IPS-20b (cell line): ENCODE measurements at regions not wholly inside any gene's neighbourhood (a gene's known extent, or its start where the extent isn't known, plus 50 kb on each side); places are given as distances from the start of the nearest gene placed in this dataset.
"Not testable (repeated sequence)": the region's sequence is repeated elsewhere in the genome, so short reads cannot be mapped to it uniquely, and the experiment has no call there.

ENCODE experiments used
- H3K27ac ChIP-seq: one replicate; pipeline ENCODE4 v1.5.1; 2013; ENCODE audit warnings: low read length
- H3K27me3 ChIP-seq: 2 replicates; pipeline ENCODE4 v1.6.1; 2013; ENCODE audit warnings: mild to moderate bottlenecking, low read length, inconsistent platforms; ENCODE audit not compliant: insufficient read depth
- H3K36me3 ChIP-seq: 2 replicates; pipeline ENCODE4 v1.6.1; 2013; ENCODE audit warnings: low read depth, mild to moderate bottlenecking, inconsistent platforms, low read length, moderate library complexity; ENCODE audit not compliant: insufficient read depth
- H3K4me1 ChIP-seq: 2 replicates; pipeline ENCODE4 v1.6.1; 2013; ENCODE audit warnings: mild to moderate bottlenecking, control low read depth, inconsistent platforms, low read length, moderate library complexity; ENCODE audit not compliant: insufficient read depth
- H3K4me3 ChIP-seq: 2 replicates; pipeline ENCODE4 v1.5.1; 2013; ENCODE audit warnings: mild to moderate bottlenecking, low read length, inconsistent platforms
- H3K9ac ChIP-seq: 2 replicates; pipeline ENCODE4 v1.6.1; 2013; ENCODE audit warnings: low read depth, mild to moderate bottlenecking, inconsistent platforms, low read length, moderate library complexity
- H3K9me3 ChIP-seq: 2 replicates; pipeline ENCODE4 v1.6.1; 2013; ENCODE audit warnings: mild to moderate bottlenecking, low read depth, low read length, inconsistent platforms; ENCODE audit not compliant: insufficient read depth

DNA sequence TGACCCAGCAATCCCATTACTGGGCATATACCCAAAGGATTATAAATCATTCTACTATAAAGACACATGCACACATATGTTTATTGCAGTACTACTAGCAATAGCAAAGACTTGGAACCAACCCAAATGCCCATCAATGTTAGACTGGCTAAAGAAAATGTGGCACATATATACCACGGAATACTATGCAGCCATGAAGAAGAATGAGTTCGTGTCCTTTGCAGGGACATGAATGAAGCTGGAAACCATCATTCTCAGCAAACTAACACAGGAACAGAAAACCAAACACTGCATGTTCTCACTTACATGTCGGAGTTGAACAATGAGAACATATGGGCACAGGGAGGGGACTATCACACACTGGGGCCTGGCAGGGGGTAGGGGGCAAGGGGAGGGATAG, 183.0 kb downstream of the HACE1 start:
- H3K36me3 ChIP-seq, H3K9ac ChIP-seq, H3K4me1 ChIP-seq, H3K9me3 ChIP-seq, H3K4me3 ChIP-seq, H3K27me3 ChIP-seq, H3K27ac ChIP-seq: not testable (repeated sequence)

DNA sequence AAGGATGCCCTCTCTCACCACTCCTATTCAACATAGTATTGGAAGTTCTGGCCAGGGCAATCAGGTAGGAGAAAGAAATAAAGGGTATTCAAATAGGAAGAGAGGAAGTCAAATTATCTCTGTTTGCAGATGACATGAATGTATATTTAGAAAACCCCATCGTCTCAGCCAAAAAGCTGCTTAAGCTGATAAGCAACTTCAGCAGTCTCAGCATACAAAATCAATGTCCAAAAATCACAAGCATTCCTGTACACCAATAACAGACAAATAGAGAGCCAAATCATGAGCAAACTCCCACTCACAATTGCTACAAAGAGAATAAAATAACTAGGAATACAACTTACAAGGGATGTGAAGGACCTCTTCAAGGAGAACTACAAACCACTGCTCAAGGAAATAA, 184.6 kb downstream of the HACE1 start:
- H3K27ac ChIP-seq, H3K9me3 ChIP-seq, H3K4me1 ChIP-seq, H3K4me3 ChIP-seq, H3K27me3 ChIP-seq, H3K36me3 ChIP-seq, H3K9ac ChIP-seq: not testable (repeated sequence)

DNA sequence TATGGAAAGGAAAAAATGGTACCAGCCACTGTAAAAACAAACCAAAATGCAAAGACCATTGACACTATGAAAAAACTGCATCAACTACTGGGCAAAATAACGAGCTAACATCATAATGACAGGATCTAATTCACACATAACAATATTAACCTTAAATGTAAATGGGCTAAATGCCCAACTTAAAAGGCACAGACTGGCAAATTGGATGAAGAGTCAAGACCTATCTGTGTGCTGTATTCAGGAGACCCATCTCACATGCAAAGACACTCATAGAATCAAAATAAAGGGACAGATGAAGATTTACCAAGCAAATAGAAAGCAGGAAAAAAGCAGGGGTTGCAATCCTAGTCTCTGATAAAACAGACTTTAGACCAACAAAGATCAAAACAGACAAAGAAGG, 186.6 kb downstream of the HACE1 start:
- not testable (repeated sequence) for H3K36me3 ChIP-seq, H3K4me1 ChIP-seq, H3K9me3 ChIP-seq, H3K27ac ChIP-seq, H3K27me3 ChIP-seq, H3K4me3 ChIP-seq, H3K9ac ChIP-seq

DNA sequence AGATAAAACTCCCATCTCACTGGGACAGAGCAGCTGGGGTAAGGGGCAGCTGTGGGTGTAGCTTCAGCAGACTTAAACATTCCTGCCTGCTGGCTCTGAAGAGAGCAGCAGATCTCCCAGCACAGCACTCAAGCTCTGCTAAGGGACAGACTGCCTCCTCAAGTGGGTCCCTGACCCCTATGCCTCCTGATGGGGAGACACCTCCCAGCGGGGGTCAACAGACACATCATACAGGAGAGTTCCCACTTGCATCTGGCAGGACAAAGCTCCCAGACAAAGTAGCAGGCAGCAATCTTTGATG, 188.2 kb downstream of the HACE1 start:
- H3K27me3 ChIP-seq, H3K4me1 ChIP-seq, H3K9ac ChIP-seq, H3K4me3 ChIP-seq, H3K36me3 ChIP-seq, H3K9me3 ChIP-seq, H3K27ac ChIP-seq: not testable (repeated sequence)

DNA sequence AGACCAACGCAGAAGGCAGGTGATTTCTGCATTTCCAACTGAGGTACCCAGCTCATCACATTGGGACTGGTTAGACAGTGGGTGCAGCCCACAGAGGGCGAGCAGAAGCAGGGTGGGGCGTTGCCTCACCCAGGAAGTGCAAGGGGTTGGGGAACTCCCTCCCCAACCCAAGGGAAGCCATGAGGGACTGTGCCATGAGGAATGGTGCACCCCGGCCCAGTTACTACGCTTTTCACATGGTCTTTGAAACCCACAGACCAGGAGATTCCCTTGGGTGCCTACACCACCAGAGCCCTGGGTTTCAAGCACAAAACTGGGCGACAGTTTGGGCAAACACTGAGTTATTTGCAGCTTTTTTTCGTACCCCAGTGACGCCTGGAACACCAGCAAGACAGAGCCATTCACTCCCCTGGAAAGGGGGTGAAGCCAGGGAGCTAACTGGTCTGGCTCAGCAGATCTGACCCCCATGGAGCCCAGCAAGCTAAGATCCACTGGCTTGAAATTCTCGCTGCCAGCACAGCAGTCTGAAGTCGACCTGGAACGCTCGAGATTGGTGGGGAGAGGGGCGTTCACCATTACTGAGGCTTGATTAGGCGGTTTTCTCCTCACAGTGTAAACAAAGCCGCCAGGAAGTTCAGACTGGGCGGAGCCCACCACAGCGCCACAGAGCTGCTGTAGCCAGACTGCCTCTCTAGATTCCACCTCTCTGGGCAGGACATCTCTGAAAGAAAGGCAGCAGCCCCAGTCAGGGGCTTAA, 188.7 kb downstream of the HACE1 start:
- H3K9me3 ChIP-seq, H3K27ac ChIP-seq, H3K36me3 ChIP-seq, H3K27me3 ChIP-seq, H3K9ac ChIP-seq, H3K4me1 ChIP-seq, H3K4me3 ChIP-seq: not testable (repeated sequence)

DNA sequence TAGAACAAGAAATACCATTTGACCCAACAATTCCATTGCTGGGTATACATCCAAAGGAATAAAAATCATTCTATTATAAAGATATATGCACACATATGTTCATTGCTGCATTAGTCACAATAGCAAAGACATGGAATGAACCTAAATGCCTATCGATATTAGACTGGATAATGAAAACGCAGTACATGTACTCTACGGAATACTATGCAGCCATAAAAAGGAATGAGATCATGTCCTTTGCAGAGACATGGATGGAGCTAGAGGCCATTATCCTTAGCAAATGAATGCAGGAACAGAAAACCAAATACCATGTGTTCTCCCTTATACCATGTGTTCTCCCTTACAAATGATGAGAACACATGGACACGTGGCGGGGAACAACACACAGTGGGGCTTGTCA, 190.2 kb downstream of the HACE1 start:
- H3K9ac ChIP-seq: no peak overlapping the region
- no peaks in the 10 kb centered on the region for H3K27me3 ChIP-seq
- H3K9me3 ChIP-seq: peaks cover 3% of the 10 kb centered on the region; the same call in 1 of the 2 replicates
- no peak overlapping the region for H3K4me3 ChIP-seq
- no peak overlapping the region for H3K27ac ChIP-seq
- no peaks in the 10 kb centered on the region for H3K36me3 ChIP-seq
- H3K4me1 ChIP-seq: no peaks in the 10 kb centered on the region

DNA sequence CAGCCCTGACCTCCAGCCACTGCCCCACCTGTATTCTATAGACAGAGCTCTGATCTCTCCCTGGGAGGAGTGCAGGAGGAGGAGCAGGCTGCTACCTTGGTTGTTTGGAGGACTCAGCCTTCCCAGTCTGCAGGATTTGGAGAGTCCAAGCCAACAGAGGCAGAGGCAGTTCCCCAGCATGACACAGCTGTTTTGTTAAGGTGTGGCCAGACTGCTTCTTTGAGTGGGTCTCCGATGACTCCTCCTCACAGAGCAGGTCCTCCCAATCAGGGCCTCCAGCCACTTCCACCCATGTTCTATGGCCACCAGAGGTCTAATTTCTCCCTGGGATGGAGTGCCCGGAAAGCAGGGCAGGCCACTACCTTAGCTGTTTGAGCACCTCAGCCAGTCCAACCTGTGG, 203.5 kb downstream of the HACE1 start:
- no peaks in the 10 kb centered on the region for H3K9me3 ChIP-seq
- no peak overlapping the region for H3K27ac ChIP-seq
- no peaks in the 10 kb centered on the region for H3K36me3 ChIP-seq
- H3K27me3 ChIP-seq: no peaks in the 10 kb centered on the region
- no peak overlapping the region for H3K9ac ChIP-seq
- no peak overlapping the region for H3K4me3 ChIP-seq
- H3K4me1 ChIP-seq: no peaks in the 10 kb centered on the region

DNA sequence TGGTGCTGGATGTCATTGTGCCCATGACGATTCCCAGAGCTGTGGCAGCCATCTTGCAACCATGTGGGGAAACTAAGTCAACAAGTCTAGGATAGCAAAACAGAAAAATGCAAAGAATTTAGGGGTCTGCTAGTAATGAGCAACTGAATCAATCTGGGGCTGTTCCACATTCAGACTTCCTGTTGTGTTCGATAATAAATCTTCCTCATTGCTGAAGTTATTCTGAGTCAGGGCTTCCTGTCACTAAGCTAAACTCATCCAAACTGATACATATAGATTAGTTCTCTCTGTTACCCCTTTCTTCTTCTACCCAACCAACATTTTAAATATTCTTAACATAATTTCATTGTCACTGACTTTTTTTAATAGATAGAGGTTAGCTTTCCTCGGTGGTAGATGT, 205.9 kb downstream of the HACE1 start:
- no peaks in the 10 kb centered on the region for H3K36me3 ChIP-seq
- H3K4me3 ChIP-seq: no peak overlapping the region
- no peak overlapping the region for H3K27ac ChIP-seq
- H3K27me3 ChIP-seq: no peaks in the 10 kb centered on the region
- no peaks in the 10 kb centered on the region for H3K9me3 ChIP-seq
- no peaks in the 10 kb centered on the region for H3K4me1 ChIP-seq
- no peak overlapping the region for H3K9ac ChIP-seq

DNA sequence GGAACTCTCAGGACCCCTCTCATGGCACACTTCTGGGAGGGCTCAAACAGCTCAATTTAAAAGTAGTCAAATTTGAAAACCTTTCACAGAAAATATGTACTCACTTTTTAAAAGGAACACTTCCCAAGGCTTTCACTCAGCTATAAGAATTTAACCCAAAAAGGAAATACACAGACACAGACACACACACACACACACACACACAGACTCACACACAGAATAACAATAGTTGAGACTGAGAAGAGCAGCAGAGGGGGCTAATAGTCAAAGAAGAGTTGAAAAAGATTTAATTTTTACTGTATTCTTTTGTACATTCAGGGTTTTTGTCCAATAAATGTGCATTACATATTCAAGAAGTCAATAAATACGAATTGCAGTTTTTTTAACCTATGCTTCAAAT, 211.4 kb downstream of the HACE1 start:
- Histone ChIP-seq H3K9ac (no peak overlapping the region), H3K4me3 (no peak overlapping the region), H3K9me3 (no peaks in the 10 kb centered on the region), H3K4me1 (peaks cover 8% of the 10 kb centered on the region; the same call in 1 of the 2 replicates), H3K27ac (no peak overlapping the region), H3K27me3 (no peaks in the 10 kb centered on the region), H3K36me3 (no peaks in the 10 kb centered on the region)

DNA sequence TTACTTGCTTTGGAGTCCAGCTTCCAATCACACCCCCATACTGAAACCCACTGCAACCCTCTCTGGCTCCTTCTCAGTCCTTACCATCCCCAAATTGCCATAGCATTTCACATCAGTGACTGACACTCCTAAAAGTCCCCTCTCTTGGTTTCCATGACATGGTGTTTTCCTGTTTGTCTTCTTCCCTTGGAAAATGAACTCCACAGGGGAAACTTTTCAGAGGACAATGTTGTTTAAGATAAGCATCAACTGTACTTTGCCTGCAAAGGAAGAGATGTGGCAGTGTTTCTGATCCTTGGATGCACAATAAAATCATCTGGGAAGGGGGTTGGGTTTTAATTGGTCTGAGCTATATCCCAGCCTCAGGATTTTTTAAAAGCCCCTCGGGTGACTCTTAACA, 214.9 kb downstream of the HACE1 start:
- H3K9ac ChIP-seq: no peak overlapping the region
- H3K36me3 ChIP-seq: no peaks in the 10 kb centered on the region
- H3K4me3 ChIP-seq: no peak overlapping the region
- H3K4me1 ChIP-seq: peaks cover 8% of the 10 kb centered on the region; the same call in 1 of the 2 replicates
- no peak overlapping the region for H3K27ac ChIP-seq
- H3K27me3 ChIP-seq: no peaks in the 10 kb centered on the region
- no peaks in the 10 kb centered on the region; the same call in 1 of the 2 replicates for H3K9me3 ChIP-seq

DNA sequence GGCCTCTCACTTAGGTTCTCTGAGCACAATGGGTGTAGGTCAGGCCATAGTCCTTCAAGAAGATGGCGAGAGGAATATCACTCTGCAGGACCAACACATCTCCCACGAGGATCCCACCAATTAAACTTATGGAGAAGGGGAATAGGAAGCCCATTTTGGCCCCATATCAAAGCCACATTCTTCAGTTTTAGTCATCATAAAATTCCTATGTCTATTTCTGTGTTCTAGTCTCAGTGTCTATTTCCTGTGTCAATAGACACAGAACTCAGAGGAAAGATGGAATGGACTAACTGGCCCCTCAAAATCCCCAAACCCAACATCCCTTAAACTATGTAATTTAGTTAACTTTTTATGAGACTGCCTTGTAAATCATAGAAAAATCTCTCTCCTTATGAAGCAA, 216.8 kb downstream of the HACE1 start:
- H3K9ac ChIP-seq: no peak overlapping the region
- H3K36me3 ChIP-seq: no peaks in the 10 kb centered on the region
- no peaks in the 10 kb centered on the region for H3K27me3 ChIP-seq
- H3K4me3 ChIP-seq: no peak overlapping the region
- H3K4me1 ChIP-seq: 0 out of 2 replicates have a peak, but pooled peaks cover 2% of the 10 kb centered on the region
- H3K9me3 ChIP-seq: no peaks in the 10 kb centered on the region; the same call in 1 of the 2 replicates
- no peak overlapping the region for H3K27ac ChIP-seq

DNA sequence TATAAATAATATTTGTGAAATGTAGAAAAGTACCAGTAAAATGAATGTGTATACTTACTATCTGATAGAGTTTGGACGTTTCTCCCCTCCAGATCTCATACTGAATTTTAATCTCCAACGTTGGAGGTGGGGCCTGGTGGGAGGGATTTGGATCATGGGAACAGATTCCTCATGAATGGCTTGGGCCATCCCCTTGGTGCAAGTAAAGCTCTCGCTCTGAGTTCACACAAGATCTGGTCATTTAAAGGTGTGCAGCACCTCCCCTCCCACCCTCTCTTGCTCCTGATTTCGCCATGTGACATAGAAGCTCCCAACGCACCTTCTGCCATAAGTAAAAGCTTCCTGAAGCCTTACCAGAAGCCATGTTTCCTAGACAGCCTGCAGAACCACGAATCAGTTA, 219.0 kb downstream of the HACE1 start:
- H3K4me3 ChIP-seq: no peak overlapping the region

More for the DNA sequence above, 219.0 kb downstream of the HACE1 start:
- no peaks in the 10 kb centered on the region for H3K27me3 ChIP-seq
- H3K36me3 ChIP-seq: no peaks in the 10 kb centered on the region
- H3K9me3 ChIP-seq: no peaks in the 10 kb centered on the region; the same call in 1 of the 2 replicates
- no peaks in the 10 kb centered on the region for H3K4me1 ChIP-seq
- no peak overlapping the region for H3K27ac ChIP-seq
- no peak overlapping the region for H3K9ac ChIP-seq
